NCI-H2171 (cell line): ENCODE measurements at regions not wholly inside any gene's neighbourhood (a gene's known extent, or its start where the extent isn't known, plus 50 kb on each side); places are given as distances from the start of the nearest gene placed in this dataset.

ENCODE experiments used
- DNase-seq: peaks from one replicate; lab custom pipeline; 2025; lab: John Stamatoyannopoulos, UW

- DNase-seq = no peak
Measured at GRCh38 chr7:46203926-46204325, 282.9 kb upstream of the IGFBP3 start.

- DNase-seq = no peak
Measured at GRCh38 chr7:46202379-46202778, 281.3 kb upstream of the IGFBP3 start.

- DNase-seq = no peak
Measured at GRCh38 chr7:46201961-46202360, 280.9 kb upstream of the IGFBP3 start.

DNA sequence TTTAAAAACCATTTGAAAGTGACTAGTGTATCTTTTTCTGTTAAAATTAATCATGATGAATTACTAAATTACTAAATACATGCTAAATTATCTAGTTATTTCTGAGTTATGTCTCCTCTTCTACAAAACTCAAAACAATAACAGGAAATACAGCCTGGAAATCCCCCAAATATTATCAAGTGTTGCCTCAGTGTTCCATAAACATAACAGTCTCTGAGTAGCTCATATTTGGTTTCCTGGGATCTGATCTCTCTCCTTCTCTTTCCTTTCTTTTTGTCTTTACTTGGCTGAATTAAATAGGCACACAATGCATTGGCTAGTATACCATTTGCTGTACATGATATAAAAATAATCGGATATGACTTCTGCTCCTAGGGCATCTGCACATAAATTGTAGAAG lies 277.6 kb upstream of the IGFBP3 start:
- DNase-seq = no peak

GRCh38 chr7:46197785-46198540 lies 276.9 kb upstream of the IGFBP3 start:
- DNase-seq = no peak

DNA sequence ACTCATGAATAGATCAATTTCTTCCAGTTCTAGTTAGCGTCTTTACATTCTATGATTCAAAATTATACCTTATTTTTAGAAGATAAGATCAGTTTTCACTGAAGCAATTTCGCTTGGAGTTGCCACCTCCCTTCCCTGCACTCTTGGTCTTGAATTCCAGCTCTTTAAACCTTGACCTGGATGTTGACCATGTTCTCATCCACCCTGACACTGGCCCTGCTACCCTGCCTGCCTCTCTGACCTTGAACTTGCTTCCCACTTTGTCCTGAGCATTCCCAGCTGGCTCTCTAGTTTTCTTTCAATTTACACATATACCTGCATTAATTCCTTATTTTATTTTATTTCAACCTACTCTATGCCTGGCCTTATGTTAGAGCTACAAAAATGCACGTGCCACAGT lies 274.9 kb upstream of the IGFBP3 start:
- no peak for DNase-seq

GRCh38 chr7:46192271-46192670 lies 271.2 kb upstream of the IGFBP3 start:
- DNase-seq = no peak

DNA sequence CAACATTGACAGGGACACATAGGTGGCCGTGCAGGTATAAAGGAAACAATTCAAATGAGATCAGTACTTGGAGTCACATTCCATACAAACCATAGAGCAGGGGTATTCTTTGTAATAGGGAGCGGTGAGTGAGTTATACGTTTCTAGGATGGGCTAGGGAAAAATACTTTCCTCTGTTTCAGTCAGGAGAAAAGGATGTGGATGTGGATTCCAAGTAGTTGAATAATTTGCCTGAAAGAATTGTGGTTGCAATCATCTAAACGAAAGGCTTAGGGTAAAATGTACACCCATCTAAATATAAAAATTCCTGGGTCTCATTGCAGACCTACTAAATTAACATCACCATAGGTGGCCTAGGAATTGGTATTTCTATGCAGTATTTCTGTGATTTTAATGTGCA lies 270.7 kb upstream of the IGFBP3 start:
- DNase-seq = no peak

- DNase-seq = no peak
Measured at GRCh38 chr7:46191296-46191695, 270.2 kb upstream of the IGFBP3 start.

- DNase-seq = no peak
Measured at GRCh38 chr7:46189255-46189790, 268.3 kb upstream of the IGFBP3 start.

DNA sequence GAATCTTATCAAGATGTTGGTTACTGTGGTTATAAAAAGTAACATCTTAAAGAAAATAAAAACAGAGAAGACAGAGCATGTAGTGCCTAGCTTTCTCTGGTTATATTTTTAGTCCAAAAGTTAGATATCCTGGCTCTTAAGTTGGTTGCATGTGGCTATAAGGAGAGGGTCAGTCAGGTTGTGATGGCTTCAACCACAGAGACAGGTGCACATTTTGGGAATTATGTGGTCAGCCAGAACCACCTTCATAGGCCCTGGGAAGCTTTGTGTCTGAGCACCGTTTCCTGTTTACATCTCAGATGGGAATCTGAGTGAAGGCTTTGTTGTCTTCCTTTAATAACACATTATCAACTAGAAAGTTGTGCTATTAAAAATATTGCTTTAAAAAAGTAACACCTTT lies 265.1 kb upstream of the IGFBP3 start:
- DNase-seq = no peak

DNA sequence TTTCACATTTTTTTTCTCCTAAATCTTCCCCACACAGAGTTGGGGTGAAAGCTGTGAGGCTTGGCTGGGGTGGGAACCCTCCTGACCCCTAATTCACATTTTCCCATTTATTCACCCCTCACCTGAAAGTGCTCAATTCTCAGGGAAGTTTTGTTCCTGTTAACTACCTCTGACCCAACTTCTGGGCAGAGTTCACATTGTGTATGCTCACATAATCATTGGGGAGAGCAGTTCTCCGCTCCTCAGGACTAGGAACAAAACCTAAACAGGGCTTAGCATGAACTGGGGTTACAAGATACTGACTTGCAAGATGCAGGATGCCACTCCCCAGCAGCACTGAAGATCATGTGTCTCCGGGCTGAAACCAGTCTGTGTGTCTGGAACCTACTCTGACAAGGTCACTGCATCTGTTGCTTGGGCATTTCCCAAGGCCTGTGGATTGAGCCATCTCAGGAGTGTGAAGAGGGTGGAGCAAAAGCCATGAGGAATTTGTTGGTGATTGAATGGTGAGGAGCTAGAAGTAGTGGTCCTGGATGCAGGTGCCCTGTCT lies 258.1 kb upstream of the IGFBP3 start:
- DNase-seq = no peak

- DNase-seq = no peak
Measured at GRCh38 chr7:46178661-46179060, 257.6 kb upstream of the IGFBP3 start.

DNA sequence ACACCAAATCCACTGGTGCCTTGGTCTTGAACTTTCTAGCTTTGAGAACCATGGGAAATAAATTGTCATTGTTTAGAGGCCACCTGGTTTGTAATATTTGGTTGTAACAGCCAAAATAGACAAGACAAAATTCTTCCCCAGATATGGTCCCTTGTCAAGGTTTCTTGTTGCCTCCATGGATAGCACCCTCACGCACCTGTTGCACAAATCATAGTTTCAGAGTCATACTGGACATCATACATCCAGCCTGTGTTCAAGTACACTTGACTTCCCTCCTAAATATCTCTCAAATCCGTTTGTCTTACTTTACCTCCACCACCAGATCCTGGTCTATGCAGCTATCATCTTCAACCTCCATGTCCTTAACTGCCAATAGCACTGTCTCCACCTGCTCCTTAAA lies 256.7 kb upstream of the IGFBP3 start:
- DNase-seq = no peak

DNA sequence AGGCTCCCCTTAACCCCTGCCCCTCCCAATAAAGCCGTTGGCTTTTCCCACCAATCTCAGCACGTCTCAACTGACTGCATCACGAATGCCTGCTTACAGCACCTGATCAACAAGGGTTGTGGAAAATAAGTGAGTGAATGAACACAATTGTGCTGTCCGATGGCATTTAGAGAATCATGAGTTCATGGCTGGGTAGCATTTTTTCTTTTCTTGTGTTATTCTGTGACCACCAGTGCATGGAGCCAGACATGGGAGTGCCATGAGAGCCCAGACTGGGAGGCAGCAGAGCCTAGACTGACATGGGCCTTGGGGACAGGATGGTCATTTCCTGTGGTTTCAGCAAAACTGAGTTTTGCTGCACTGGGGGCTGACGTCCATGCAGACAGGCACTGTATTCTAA lies 254.1 kb upstream of the IGFBP3 start:
- no peak for DNase-seq

- DNase-seq = no peak
Measured at GRCh38 chr7:46174196-46174580, 253.1 kb upstream of the IGFBP3 start.

DNA sequence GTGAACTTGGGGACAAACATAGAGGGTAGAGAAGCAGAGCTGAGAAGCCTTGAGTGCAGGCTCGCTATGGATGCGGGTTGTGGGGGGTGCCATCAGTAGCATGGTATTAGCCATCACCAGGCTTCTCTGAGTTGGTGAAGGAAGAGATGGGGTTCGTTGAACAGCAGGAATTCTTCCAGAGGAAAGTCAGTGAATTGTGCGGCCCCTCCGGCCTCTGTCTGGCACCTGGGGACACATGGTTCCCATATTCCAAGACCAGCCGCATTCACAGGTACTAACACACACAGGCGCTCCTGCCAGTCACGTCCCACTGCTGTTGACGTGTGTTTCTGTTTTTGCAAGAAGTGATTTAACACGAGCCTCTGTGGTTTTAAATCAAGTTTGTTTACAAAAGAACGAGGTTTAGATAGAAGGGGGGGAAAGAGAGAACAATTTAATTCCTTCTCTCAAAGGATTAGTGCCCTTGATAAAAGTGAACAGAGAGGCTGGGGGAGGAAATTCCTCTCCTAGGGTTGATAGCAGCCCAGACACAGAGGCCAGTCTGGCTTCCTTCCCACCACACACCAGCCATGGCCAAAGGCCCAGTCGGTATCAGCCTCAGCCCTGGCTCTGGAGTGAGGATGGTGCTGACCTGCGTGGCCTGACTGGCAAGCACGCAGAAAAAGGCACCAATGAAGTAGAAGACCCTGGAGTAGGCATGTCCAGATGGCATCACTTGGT lies 252.6 kb upstream of the IGFBP3 start:
- DNase-seq = no peak

GRCh38 chr7:46170792-46171191 lies 249.7 kb upstream of the IGFBP3 start:
- DNase-seq = no peak

DNA sequence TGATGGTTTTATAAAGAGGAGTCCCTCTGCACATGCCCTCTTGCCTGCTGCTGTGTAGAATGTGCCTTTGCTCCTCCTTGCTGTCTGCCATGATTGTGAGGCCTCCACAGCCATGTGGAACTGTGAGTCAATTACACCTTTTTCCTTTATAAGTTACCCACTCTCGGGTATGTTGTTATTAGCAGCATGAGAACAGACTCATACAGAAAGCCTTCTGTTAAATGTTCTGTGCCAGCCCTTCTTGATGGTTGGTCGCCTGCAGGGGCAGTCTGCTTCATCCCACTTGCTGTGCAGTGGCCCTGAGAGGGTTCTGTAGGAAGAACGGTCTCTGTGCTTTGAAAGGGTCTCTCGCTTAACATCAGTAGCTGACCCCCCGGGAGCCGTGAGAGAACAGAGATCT lies 248.9 kb upstream of the IGFBP3 start:
- DNase-seq = no peak

DNA sequence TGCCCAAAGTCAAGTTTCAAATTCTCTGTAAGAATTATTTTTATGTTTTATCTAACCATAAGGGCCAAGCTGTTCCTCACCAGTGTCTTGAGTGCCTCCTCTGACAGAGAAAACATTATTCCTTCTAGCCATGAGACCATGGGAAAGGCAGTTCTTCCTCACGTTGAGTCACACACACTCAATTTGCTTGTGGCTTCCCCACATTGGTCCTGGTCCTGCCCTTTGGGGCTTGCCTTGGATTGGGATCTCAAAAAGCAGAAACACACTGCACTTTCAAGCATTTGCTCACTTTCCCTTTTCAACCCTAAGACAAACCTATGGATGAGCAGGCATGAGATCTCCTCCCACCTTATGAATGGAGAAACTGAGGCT lies 248.3 kb upstream of the IGFBP3 start:
- DNase-seq = no peak

DNA sequence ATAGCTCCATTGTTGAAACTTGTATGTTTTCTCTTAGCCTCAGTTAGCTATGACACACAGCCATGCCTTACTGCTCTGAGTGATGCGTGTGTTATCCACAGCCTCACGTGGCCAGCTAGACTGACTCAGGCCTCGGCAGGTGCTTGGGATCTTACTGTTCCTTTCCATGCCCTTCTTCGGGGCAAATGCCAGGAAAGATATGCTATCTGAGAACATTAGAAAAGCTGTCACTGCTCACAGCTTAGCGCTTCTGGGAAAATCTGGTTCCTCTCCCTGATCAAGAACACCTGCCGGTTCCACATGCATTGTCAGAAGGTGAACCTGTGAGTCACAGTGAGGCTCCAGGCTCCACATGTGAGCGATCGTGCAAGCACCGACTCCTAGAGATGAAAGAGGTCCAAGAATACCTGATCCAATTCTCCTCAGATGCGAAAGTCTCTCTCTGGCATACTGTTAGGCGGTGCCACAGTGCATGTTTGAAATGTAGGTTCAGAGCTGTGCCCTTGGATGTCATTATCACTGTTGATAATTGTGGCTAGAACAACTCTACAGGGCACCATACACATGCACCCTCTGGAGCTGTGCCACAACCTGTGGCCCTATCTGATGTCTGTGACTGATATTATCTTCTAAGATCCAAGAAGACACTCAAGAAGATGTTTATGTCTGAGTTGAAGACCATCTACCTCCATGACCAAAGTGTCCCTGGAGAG lies 247.8 kb upstream of the IGFBP3 start:
- DNase-seq = no peak

DNA sequence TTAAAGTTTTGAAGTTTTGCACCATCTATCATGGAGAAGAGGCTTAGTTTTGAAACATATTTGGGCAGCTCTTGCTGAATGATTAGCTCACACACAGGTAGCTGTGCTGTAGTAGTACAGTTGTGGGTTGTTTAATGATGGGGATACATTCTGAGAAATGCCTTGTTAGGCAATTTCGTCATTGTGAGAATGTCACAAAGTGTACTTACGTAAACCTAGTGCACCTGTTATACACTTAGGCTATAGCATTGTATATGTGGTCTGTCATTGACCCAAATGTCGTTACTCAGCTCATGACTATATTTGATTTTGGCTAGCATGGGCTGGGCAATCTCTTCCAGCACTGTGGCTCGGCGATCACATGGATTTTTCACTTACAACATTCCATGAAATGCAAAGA lies 247.2 kb upstream of the IGFBP3 start:
- no peak for DNase-seq

- DNase-seq = no peak
Measured at GRCh38 chr7:46165276-46165675, 244.2 kb upstream of the IGFBP3 start.
